ENCODE measurements at regions not wholly inside any gene's neighbourhood (a gene's known extent, or its start where the extent isn't known, plus 50 kb on each side); places are given as distances from the start of the nearest gene placed in this dataset.

- Histone ChIP-seq H3K4me3 (no peak overlapping the region), H3K4me1 (no peaks in the 10 kb centered on the region), H3K9me3 (no peaks in the 10 kb centered on the region), H3K27me3 (no peaks in the 10 kb centered on the region), H3K27ac (no peak overlapping the region), H3K36me3 (no peaks in the 10 kb centered on the region)
- no peak for DNase-seq (ENCODE audit: low spot score)
- no peak for TF ChIP-seq CTCF (IDR thresholded peaks at IDR 0.05)
Observed at GRCh38 chr6:165745492-165745891, 82.5 kb upstream of the PDE10A start.

GRCh38 chr6:165744555-165745228 is 81.7 kb upstream of the PDE10A start:
- DNase-seq (ENCODE audit: low spot score): no peak
- Histone ChIP-seq H3K9me3 (no peaks in the 10 kb centered on the region), H3K36me3 (no peaks in the 10 kb centered on the region), H3K27me3 (no peaks in the 10 kb centered on the region), H3K4me1 (no peaks in the 10 kb centered on the region), H3K27ac (no peak overlapping the region), H3K4me3 (no peak overlapping the region)
- TF ChIP-seq CTCF (IDR thresholded peaks at IDR 0.05): no peak

- no peak for TF ChIP-seq CTCF (IDR thresholded peaks at IDR 0.05)
- Histone ChIP-seq H3K9me3 (no peaks in the 10 kb centered on the region), H3K4me3 (no peak overlapping the region), H3K4me1 (no peaks in the 10 kb centered on the region), H3K27me3 (no peaks in the 10 kb centered on the region), H3K27ac (no peak overlapping the region), H3K36me3 (no peaks in the 10 kb centered on the region)
- no peak for DNase-seq (ENCODE audit: low spot score)
Observed at GRCh38 chr6:165743366-165743898, 80.4 kb upstream of the PDE10A start.

GRCh38 chr6:165742047-165742446 is 79.0 kb upstream of the PDE10A start:
- Histone ChIP-seq H3K4me1 (no peaks in the 10 kb centered on the region), H3K9me3 (peaks cover 0 to 8% of the 10 kb centered on the region in 2 donors), H3K36me3 (no peaks in the 10 kb centered on the region), H3K27ac (no peak overlapping the region), H3K27me3 (no peaks in the 10 kb centered on the region), H3K4me3 (no peak overlapping the region)
- DNase-seq (ENCODE audit: low spot score): no peak
- TF ChIP-seq CTCF (IDR thresholded peaks at IDR 0.05): no peak

GRCh38 chr6:165737396-165737795 is 74.4 kb upstream of the PDE10A start:
- DNase-seq (ENCODE audit: low spot score): no peak
- H3K27me3 ChIP-seq: no peaks in the 10 kb centered on the region
- no peak overlapping the region for H3K27ac ChIP-seq
- no peak for TF ChIP-seq CTCF (IDR thresholded peaks at IDR 0.05)
- no peak overlapping the region for H3K4me3 ChIP-seq
- no peaks in the 10 kb centered on the region for H3K4me1 ChIP-seq
- no peaks in the 10 kb centered on the region for H3K36me3 ChIP-seq
- peaks cover 0 to 10% of the 10 kb centered on the region in 2 donors for H3K9me3 ChIP-seq

- H3K36me3 ChIP-seq: no peaks in the 10 kb centered on the region
- no peak for TF ChIP-seq CTCF (IDR thresholded peaks at IDR 0.05)
- H3K27ac ChIP-seq: no peak overlapping the region
- no peaks in the 10 kb centered on the region for H3K4me1 ChIP-seq
- no peaks in the 10 kb centered on the region for H3K27me3 ChIP-seq
- H3K9me3 ChIP-seq: peaks cover 0 to 10% of the 10 kb centered on the region in 2 donors
- H3K4me3 ChIP-seq: no peak overlapping the region
- no peak for DNase-seq (ENCODE audit: low spot score)
Observed at GRCh38 chr6:165735065-165735464, 72.0 kb upstream of the PDE10A start.
